Activated CD4-positive, alpha-beta memory T cell treated with anti-CD3 and anti-CD28 coated beads for 36 hours (primary cell): ENCODE measurements at regions not wholly inside any gene's neighbourhood (a gene's known extent, or its start where the extent isn't known, plus 50 kb on each side); places are given as distances from the start of the nearest gene placed in this dataset.
"Not testable (repeated sequence)": the region's sequence is repeated elsewhere in the genome, so short reads cannot be mapped to it uniquely, and the experiment has no call there.

Experiments used
- CTCF ChIA-PET: fragments of 350-600 bp; sonication (Branson Sonifier 250); formaldehyde crosslinking; loops from one replicate; lab custom pipeline; 2021; ENCODE audit warnings: antibody characterized with exemption, inconsistent platforms; lab: Charles Lee
- POLR2A ChIA-PET: fragments of 350-600 bp; sonication (Branson Sonifier 250); formaldehyde crosslinking; loops from one replicate; lab custom pipeline; 2021; ENCODE audit warnings: antibody characterized with exemption; lab: Charles Lee
- DNase-seq: peaks from one replicate; pipeline ENCODE4 v3.0.0-alpha.2; 2020
- H3K27ac Mint-ChIP-seq: one replicate; pipeline ENCODE4 v1.8.0; 2021; ENCODE audit warnings: mixed read lengths
- H3K27me3 Mint-ChIP-seq: one replicate; pipeline ENCODE4 v1.8.0; 2021; ENCODE audit warnings: mixed read lengths
- H3K36me3 Mint-ChIP-seq: one replicate; pipeline ENCODE4 v1.8.0; 2021; ENCODE audit warnings: mixed read lengths
- H3K4me1 Mint-ChIP-seq: one replicate; pipeline ENCODE4 v1.8.0; 2021; ENCODE audit warnings: low read depth, mixed read lengths
- H3K4me3 Mint-ChIP-seq: one replicate; pipeline ENCODE4 v1.8.0; 2021; ENCODE audit warnings: mild to moderate bottlenecking, mixed read lengths
- H3K9me3 Mint-ChIP-seq: one replicate; pipeline ENCODE4 v1.8.0; 2021; ENCODE audit warnings: mixed read lengths
- intact Hi-C: fragments of 100-400 bp; cut with micrococcal nuclease; formaldehyde crosslinking; loops from one replicate; pipeline ENCODE4 v1.15.1; 2023

- H3K4me1 Mint-ChIP-seq, POLR2A ChIA-PET, DNase-seq, H3K36me3 Mint-ChIP-seq, intact Hi-C loops, CTCF ChIA-PET, H3K27me3 Mint-ChIP-seq, H3K4me3 Mint-ChIP-seq, H3K27ac Mint-ChIP-seq: not testable (repeated sequence)
- H3K9me3 Mint-ChIP-seq: peaks cover 13% of the 10 kb centered on the region
Measured at GRCh38 chr21:9972018-9972417, 549.4 kb upstream of the TPTE start.

- CTCF ChIA-PET, intact Hi-C loops, H3K4me3 Mint-ChIP-seq, POLR2A ChIA-PET, H3K4me1 Mint-ChIP-seq, H3K27ac Mint-ChIP-seq, DNase-seq, H3K27me3 Mint-ChIP-seq, H3K36me3 Mint-ChIP-seq: not testable (repeated sequence)
- peaks cover 18% of the 10 kb centered on the region for H3K9me3 Mint-ChIP-seq
Measured at GRCh38 chr21:9978371-9978770, 543.0 kb upstream of the TPTE start.

GRCh38 chr21:9997507-9997906 is 523.9 kb upstream of the TPTE start:
- DNase-seq, H3K36me3 Mint-ChIP-seq, H3K27ac Mint-ChIP-seq, H3K4me1 Mint-ChIP-seq, intact Hi-C loops, H3K4me3 Mint-ChIP-seq, H3K27me3 Mint-ChIP-seq, CTCF ChIA-PET, POLR2A ChIA-PET: not testable (repeated sequence)
- H3K9me3 Mint-ChIP-seq: peaks cover 23% of the 10 kb centered on the region

GRCh38 chr21:10002762-10003313 is 518.5 kb upstream of the TPTE start:
- DNase-seq, H3K4me1 Mint-ChIP-seq, intact Hi-C loops, POLR2A ChIA-PET, CTCF ChIA-PET, H3K4me3 Mint-ChIP-seq, H3K27me3 Mint-ChIP-seq, H3K27ac Mint-ChIP-seq, H3K36me3 Mint-ChIP-seq: not testable (repeated sequence)
- H3K9me3 Mint-ChIP-seq: peaks cover 24% of the 10 kb centered on the region

- H3K27me3 Mint-ChIP-seq, H3K4me1 Mint-ChIP-seq, H3K4me3 Mint-ChIP-seq, CTCF ChIA-PET, intact Hi-C loops, H3K36me3 Mint-ChIP-seq, POLR2A ChIA-PET, H3K27ac Mint-ChIP-seq, DNase-seq: not testable (repeated sequence)
- peaks cover 19% of the 10 kb centered on the region for H3K9me3 Mint-ChIP-seq
Measured at GRCh38 chr21:10005791-10006190, 515.6 kb upstream of the TPTE start.

- H3K4me3 Mint-ChIP-seq, DNase-seq, CTCF ChIA-PET, intact Hi-C loops, H3K36me3 Mint-ChIP-seq, H3K4me1 Mint-ChIP-seq, H3K27ac Mint-ChIP-seq, POLR2A ChIA-PET, H3K27me3 Mint-ChIP-seq: not testable (repeated sequence)
- H3K9me3 Mint-ChIP-seq: peaks cover 10% of the 10 kb centered on the region
Measured at GRCh38 chr21:10016991-10017390, 504.4 kb upstream of the TPTE start.

- H3K4me3 Mint-ChIP-seq, H3K27ac Mint-ChIP-seq, H3K27me3 Mint-ChIP-seq, DNase-seq, H3K4me1 Mint-ChIP-seq, CTCF ChIA-PET, POLR2A ChIA-PET, intact Hi-C loops, H3K36me3 Mint-ChIP-seq: not testable (repeated sequence)
- H3K9me3 Mint-ChIP-seq: peaks cover 10% of the 10 kb centered on the region
Measured at GRCh38 chr21:10017757-10018156, 503.6 kb upstream of the TPTE start.

- H3K36me3 Mint-ChIP-seq, DNase-seq, intact Hi-C loops, H3K27ac Mint-ChIP-seq, H3K27me3 Mint-ChIP-seq, POLR2A ChIA-PET, H3K4me3 Mint-ChIP-seq, H3K4me1 Mint-ChIP-seq, CTCF ChIA-PET: not testable (repeated sequence)
- peaks cover 15% of the 10 kb centered on the region for H3K9me3 Mint-ChIP-seq
Measured at GRCh38 chr21:10021462-10021861, 499.9 kb upstream of the TPTE start.

- H3K4me1 Mint-ChIP-seq, H3K27me3 Mint-ChIP-seq, H3K4me3 Mint-ChIP-seq, intact Hi-C loops, DNase-seq, H3K9me3 Mint-ChIP-seq, H3K36me3 Mint-ChIP-seq, H3K27ac Mint-ChIP-seq, CTCF ChIA-PET, POLR2A ChIA-PET: not testable (repeated sequence)
Measured at GRCh38 chr21:10022745-10023144, 498.6 kb upstream of the TPTE start.
